Esophagus squamous epithelium (tissue), 4 donors: ENCODE measurements at regions not wholly inside any gene's neighbourhood (a gene's known extent, or its start where the extent isn't known, plus 50 kb on each side); places are given as distances from the start of the nearest gene placed in this dataset.

Source experiments
- CTCF ChIP-seq, 6 experiments: fragments of 450-650 bp in 4 of 6; fragments of 200-600 bp in 2 of 6; sonication (generic) in 2 of 6; IDR thresholded peaks; one replicate each; pipeline ENCODE4 v1.5.1; 2016 to 2019; ENCODE audit warnings: antibody characterized with exemption in 6 of 6, mild to moderate bottlenecking in 4 of 6, moderate library complexity in 4 of 6
- POLR2A ChIP-seq, 4 donors: fragments of 450-650 bp; IDR thresholded peaks; one replicate each; pipeline ENCODE4 v1.6.1; 2017; ENCODE audit warnings: antibody characterized with exemption in 4 of 4, mild to moderate bottlenecking in 4 of 4, moderate library complexity in 3 of 4

- TF ChIP-seq CTCF (IDR thresholded peaks at IDR 0.05) (no peak), POLR2A (IDR thresholded peaks at IDR 0.05) (no peak)
These were observed 144.1 kb downstream of the SH3BGRL2 start for GRCh38 chr6:79775222-79775621.
